AML-193 (cell line): ENCODE measurements at regions not wholly inside any gene's neighbourhood (a gene's known extent, or its start where the extent isn't known, plus 50 kb on each side); places are given as distances from the start of the nearest gene placed in this dataset.
"Not testable (repeated sequence)": the region's sequence is repeated elsewhere in the genome, so short reads cannot be mapped to it uniquely, and the experiment has no call there.

Experiments
- DNase-seq, 2 experiments: peaks; one replicate each; lab custom pipeline; 2025; lab: John Stamatoyannopoulos, UW

GRCh38 chr3:164927728-164928127 is 150.6 kb downstream of the SI start:
- no peak for DNase-seq

DNA sequence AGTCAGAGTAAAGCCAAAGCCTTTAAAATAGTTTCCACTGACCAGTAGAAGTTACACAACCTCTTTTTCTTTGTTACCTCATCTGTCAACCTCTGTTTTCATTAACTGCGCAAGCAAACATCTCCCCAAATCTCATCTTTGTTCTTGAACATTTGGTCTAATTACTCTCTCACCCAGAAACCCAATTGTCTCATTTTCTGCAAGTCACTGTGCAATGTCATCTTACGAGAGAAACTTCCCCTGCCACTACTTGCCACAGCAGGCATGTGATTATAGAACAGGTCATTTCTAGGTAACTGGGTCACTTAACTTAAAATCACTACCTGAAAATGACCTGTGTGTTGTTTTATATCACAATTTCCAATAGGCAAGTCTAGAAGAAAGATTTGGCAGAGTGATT is 159.4 kb downstream of the SI start:
- no peak for DNase-seq

DNA sequence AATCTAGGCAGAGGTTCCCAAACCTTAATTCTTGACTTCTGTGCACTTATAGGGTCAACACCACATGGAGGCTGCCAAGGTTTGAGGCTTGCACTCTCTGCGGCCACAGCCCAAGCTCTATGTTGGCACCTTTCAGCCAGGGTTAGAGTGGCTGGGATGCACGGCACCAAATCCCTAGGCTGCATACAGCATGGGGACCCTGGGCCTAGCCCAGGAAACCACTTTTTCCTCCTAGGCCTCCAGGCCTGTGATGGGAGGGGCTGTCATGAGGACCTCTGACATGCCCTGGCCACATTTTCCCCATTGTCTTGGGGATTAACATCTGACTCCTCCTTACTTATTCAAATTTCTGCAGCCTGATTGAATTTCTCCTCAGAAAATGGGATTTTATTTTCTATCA is 165.4 kb downstream of the SI start:
- no peak for DNase-seq

GRCh38 chr3:164903820-164904451 is 174.4 kb downstream of the SI start:
- DNase-seq, result no peak

GRCh38 chr3:164897342-164897741 is 181.0 kb downstream of the SI start:
- DNase-seq, result no peak

GRCh38 chr3:164890061-164890460 is 188.2 kb downstream of the SI start:
- no peak for DNase-seq

GRCh38 chr3:164883171-164883570 is 195.1 kb downstream of the SI start:
- no peak for DNase-seq

DNA sequence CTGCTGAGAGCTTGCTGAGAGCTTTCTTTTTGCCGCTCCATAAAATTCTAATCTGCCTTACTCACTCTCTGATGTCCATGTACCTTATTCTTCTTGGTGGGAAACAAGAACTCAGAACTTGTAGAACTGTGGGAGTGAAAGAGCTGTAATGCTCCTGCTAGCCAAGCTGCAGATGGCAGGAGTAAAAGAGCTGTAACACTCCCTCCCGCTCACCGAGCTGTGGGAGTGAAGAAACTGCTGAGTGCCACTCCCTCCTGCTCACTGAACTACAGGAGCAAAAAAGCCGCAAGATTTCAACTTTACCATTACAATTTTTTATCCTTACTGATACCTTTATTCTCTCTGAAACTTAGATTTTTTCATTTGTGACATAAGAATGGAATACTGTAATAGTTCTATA is 199.1 kb downstream of the SI start:
- DNase-seq, result no peak

DNA sequence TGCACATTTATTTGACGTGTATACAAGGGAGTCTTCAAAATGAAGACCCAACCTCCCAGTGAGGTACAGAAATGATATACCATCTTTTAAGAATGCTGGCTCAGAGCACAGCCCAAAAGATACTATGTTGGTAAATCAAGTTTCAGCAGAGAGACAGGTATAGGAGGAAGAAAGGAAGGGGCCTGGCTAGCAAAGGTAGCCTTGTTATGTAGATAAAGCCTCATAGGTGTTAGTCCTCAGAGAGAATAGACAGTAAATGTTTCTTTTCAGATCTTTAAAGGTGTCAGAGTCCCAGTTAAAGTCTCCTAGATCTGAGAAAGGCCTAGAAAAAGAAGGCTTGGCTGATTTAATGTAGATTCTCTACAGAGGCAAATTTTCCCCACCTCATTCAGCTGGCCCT is 213.8 kb downstream of the SI start:
- no peak for DNase-seq

GRCh38 chr3:164852866-164853265 is 225.4 kb downstream of the SI start:
- no peak for DNase-seq

GRCh38 chr3:164851905-164852304 is 226.4 kb downstream of the SI start:
- DNase-seq, result no peak

- no peak for DNase-seq
Observed at GRCh38 chr3:164851204-164851603, 227.1 kb downstream of the SI start.

DNA sequence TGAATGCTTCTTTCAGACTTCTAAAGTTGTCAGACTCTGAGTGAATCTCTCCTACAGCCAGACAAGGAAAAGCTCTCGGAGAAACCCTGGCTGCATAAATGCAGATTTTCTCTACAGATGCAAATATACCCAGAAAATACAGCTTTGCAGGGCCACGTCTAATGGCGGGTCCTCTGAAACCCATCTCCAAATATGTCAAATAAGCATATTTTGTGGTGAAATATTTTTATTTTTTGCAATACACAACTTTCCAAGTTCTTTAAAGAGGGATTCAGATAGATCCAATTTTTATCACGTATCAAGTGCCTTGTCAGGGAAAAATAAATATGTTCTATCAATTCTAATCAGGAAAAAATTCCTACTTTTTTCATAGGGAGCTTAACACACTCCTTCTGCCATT is 229.4 kb downstream of the SI start:
- DNase-seq, result no peak

- no peak for DNase-seq
Observed at GRCh38 chr3:164845739-164846138, 232.6 kb downstream of the SI start.

GRCh38 chr3:164832216-164832615 is 246.1 kb downstream of the SI start:
- DNase-seq, result no peak

DNA sequence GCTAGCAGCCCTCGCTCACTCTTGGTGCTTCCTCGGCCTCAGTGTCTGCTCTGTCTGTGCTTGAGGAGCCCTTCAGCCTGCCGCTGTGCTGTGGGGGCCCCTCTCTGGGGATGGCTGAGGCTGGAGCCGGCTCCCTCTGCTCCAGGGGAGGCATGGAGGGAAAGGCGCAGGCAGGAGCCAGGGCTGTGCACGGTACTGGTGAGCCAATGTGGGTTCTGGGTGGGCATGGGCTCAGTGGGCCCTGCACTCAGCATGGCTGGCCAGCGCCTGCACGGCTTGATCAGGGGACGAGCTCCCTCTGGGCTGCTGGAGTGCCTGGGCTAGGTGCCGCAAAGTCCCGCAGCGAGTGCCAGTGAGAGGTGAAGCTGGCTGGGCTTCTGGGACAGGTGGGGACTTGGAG is 260.0 kb downstream of the SI start:
- no peak for DNase-seq

GRCh38 chr3:164814106-164814505 is 264.2 kb downstream of the SI start:
- no peak for DNase-seq

DNA sequence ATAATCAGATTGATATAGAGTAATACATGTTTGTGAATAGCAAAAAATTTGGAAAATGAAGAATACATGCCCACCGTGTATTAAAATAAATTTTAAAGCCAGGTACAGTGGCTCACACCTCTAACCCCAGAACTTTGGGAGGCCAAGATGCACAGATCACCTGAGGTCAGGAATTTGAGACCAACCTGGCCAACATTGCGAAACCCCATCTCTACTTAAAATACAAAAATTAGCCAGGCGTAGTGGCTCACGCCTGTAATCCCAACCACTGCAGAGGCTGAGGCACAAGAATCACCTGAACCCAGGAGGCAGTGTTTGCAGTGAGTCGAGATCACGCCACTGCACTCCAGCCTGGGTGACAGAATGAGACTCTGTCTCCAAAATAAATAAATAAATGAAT is 266.3 kb downstream of the SI start:
- DNase-seq, result no peak

- DNase-seq, result no peak
Observed at GRCh38 chr3:164806188-164806587, 272.1 kb downstream of the SI start.

- DNase-seq, result no peak
Observed at GRCh38 chr3:164794099-164794498, 284.2 kb downstream of the SI start.

DNA sequence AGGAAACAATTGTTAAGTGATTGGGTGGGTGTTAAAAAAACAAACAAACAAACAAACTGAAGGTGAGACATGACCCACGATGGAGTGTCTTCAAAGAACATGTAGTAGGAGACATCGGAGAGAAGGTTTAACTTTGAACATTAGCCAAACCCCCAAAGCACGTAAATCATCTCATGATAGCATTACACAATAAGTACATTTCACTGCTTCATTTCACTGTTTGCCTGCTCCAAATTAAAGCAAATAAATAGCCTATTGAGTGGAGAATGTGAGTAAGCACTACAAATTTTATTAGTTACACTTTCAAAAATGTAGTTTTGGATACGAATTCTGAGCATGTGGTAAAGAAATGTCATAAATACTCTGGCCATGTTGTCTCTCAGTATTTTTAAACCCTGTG is 287.0 kb downstream of the SI start:
- DNase-seq, result no peak

- DNase-seq, result not testable (repeated sequence)
Observed at GRCh38 chr3:164784407-164784806, 293.9 kb downstream of the SI start.

DNA sequence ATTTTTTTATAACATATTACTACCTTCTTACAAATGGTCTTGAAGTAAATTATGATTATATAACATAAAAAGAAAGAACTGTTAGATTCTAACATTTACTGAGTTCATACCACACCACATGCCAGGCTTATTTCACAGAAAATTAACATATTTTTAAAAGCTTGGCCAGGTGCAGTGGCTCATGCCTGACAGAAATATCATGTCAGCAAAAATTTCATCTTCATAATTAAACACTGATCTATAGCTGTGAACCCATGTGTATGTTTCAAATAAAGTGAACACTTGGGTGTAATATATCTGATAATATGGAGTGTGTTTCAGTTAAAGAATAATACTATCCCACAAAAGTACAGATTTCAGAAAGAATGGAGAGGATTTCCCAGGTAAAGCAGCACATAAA is 296.5 kb downstream of the SI start:
- no peak for DNase-seq

GRCh38 chr3:164779816-164780215 is 298.5 kb downstream of the SI start:
- no peak for DNase-seq

GRCh38 chr3:164752812-164753211 is 325.5 kb downstream of the SI start:
- DNase-seq, result no peak
